Left ventricle myocardium superior (tissue), 1 donor: ENCODE measurements at regions not wholly inside any gene's neighbourhood (a gene's known extent, or its start where the extent isn't known, plus 50 kb on each side); places are given as distances from the start of the nearest gene placed in this dataset.
A peak's percentile ranks its signal among the peaks of the same experiment; 100 is the strongest.

Experiments used
- ATAC-seq: fragments of 200-7000 bp; cut with Tn5 transposase; one replicate; pipeline ENCODE4 v1.9.1; 2020; ENCODE audit warnings: mild to moderate bottlenecking, moderate library complexity
- DNase-seq: peaks from one replicate; pipeline ENCODE4 v3.0.0-alpha.2; 2020
- intact Hi-C: fragments of 100-400 bp; cut with micrococcal nuclease; formaldehyde crosslinking; loops from one replicate; pipeline ENCODE4 v1.11.0; 2022
- donor health status: DM: no; HTN: yes; CAD: no; lungs with severe emphysema.

- intact Hi-C loops: no loop called here
- ATAC-seq (no peak), DNase-seq (no peak)
These were observed 801.6 kb downstream of the LUZP2 start for GRCh38 chr11:25298450-25298849.

GRCh38 chr11:25309818-25310217 is 813.0 kb downstream of the LUZP2 start:
- intact Hi-C loops: no loop called here
- DNase-seq (no peak), ATAC-seq (no peak)

- no peak for DNase-seq
- intact Hi-C loops: no loop called here
- ATAC-seq: no peak
These were observed 820.4 kb downstream of the LUZP2 start for GRCh38 chr11:25317216-25317615.

- ATAC-seq (no peak), DNase-seq (no peak)
- intact Hi-C loops: no loop called here
These were observed 822.3 kb downstream of the LUZP2 start for GRCh38 chr11:25319127-25319526.

GRCh38 chr11:25327656-25328055 is 830.8 kb downstream of the LUZP2 start:
- ATAC-seq: no peak
- DNase-seq: no peak
- intact Hi-C loops: no loop called here

- intact Hi-C loops: no loop called here
- ATAC-seq: no peak
These were observed 842.4 kb downstream of the LUZP2 start for GRCh38 chr11:25339281-25339680.

GRCh38 chr11:25349537-25349936 is 852.7 kb downstream of the LUZP2 start:
- intact Hi-C loops: no loop called here
- ATAC-seq: no peak
- DNase-seq: no peak

More at GRCh38 chr11:25339281-25339680, 842.4 kb downstream of the LUZP2 start:
- no peak for DNase-seq

- intact Hi-C loops: no loop called here
- ATAC-seq (no peak), DNase-seq (no peak)
These were observed 854.3 kb downstream of the LUZP2 start for GRCh38 chr11:25350899-25351803.

- ATAC-seq (peak; percentile 56), DNase-seq (no peak)
- intact Hi-C loops: no loop called here
These were observed 860.3 kb downstream of the LUZP2 start for GRCh38 chr11:25357133-25357532.

GRCh38 chr11:25377466-25377865 is 880.6 kb downstream of the LUZP2 start:
- no peak for ATAC-seq
- intact Hi-C loops: no loop called here
- DNase-seq: no peak

- intact Hi-C loops: no loop called here
- DNase-seq (no peak), ATAC-seq (no peak)
These were observed 900.0 kb downstream of the LUZP2 start for GRCh38 chr11:25396847-25397246.

GRCh38 chr11:25408146-25408545 is 911.3 kb downstream of the LUZP2 start:
- ATAC-seq (no peak), DNase-seq (no peak)
- intact Hi-C loops: no loop called here

- intact Hi-C loops: no loop called here
- ATAC-seq (no peak), DNase-seq (no peak)
These were observed 916.1 kb upstream of the ANO3 start for GRCh38 chr11:25415793-25416192.

- intact Hi-C loops: no loop called here
- DNase-seq: no peak
- ATAC-seq: peak; percentile 76
These were observed 908.3 kb upstream of the ANO3 start for GRCh38 chr11:25423436-25424199.

GRCh38 chr11:25432376-25432775 is 899.6 kb upstream of the ANO3 start:
- intact Hi-C loops: no loop called here
- ATAC-seq (no peak), DNase-seq (no peak)

GRCh38 chr11:25435197-25435596 is 896.7 kb upstream of the ANO3 start:
- intact Hi-C loops: no loop called here
- DNase-seq: no peak
- ATAC-seq: no peak

- ATAC-seq (no peak), DNase-seq (no peak)
- intact Hi-C loops: no loop called here
These were observed 895.6 kb upstream of the ANO3 start for GRCh38 chr11:25436326-25436725.

GRCh38 chr11:25441421-25441820 is 890.5 kb upstream of the ANO3 start:
- intact Hi-C loops: no loop called here
- ATAC-seq (no peak), DNase-seq (no peak)

GRCh38 chr11:25449091-25449490 is 882.8 kb upstream of the ANO3 start:
- ATAC-seq (no peak), DNase-seq (no peak)
- intact Hi-C loops: no loop called here

GRCh38 chr11:25453471-25453870 is 878.5 kb upstream of the ANO3 start:
- no peak for DNase-seq
- intact Hi-C loops: no loop called here
- no peak for ATAC-seq

GRCh38 chr11:25456211-25456610 is 875.7 kb upstream of the ANO3 start:
- no peak for ATAC-seq
- DNase-seq: no peak
- intact Hi-C loops: no loop called here
